SIG-M5 (cell line): ENCODE measurements at regions not wholly inside any gene's neighbourhood (a gene's known extent, or its start where the extent isn't known, plus 50 kb on each side); places are given as distances from the start of the nearest gene placed in this dataset.

Source experiments
- DNase-seq: peaks from one replicate; lab custom pipeline; 2025; lab: John Stamatoyannopoulos, UW

- DNase-seq, result no peak
Observed at GRCh38 chr14:98888281-98888680, 383.7 kb downstream of the BCL11B start.

- no peak for DNase-seq
Observed at GRCh38 chr14:98888927-98889835, 382.8 kb downstream of the BCL11B start.

GRCh38 chr14:98889836-98890185, 382.2 kb downstream of the BCL11B start:
- DNase-seq, result no peak

- DNase-seq, result no peak
Observed at GRCh38 chr14:98890556-98891340, 381.2 kb downstream of the BCL11B start.

DNA sequence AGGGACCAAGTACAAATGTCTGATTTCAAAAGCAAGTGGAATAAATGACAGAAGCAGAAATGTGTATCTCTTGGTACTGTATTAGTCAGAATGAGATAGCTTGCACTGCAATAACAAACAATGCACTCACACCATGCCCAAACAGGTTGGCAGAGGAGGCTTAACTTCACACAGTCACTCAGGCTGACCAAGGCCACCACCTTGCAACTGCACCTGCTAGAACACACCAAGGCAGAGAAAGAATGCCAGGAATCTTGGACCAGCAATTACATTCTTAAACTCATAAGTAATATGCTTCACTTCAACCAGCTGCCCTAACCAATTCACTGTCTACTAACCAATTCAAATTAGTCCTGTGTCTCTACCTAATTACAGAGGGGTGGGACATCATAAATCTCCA, 378.3 kb downstream of the BCL11B start:
- DNase-seq, result no peak

- no peak for DNase-seq
Observed at GRCh38 chr14:98894600-98894999, 377.4 kb downstream of the BCL11B start.

GRCh38 chr14:98896449-98896848, 375.5 kb downstream of the BCL11B start:
- DNase-seq, result no peak

GRCh38 chr14:98897605-98898309, 374.2 kb downstream of the BCL11B start:
- no peak for DNase-seq

- DNase-seq, result no peak
Observed at GRCh38 chr14:98899441-98899840, 372.6 kb downstream of the BCL11B start.

GRCh38 chr14:98900236-98900635, 371.8 kb downstream of the BCL11B start:
- DNase-seq, result no peak

GRCh38 chr14:98900798-98901197, 371.2 kb downstream of the BCL11B start:
- DNase-seq, result no peak

- no peak for DNase-seq
Observed at GRCh38 chr14:98901511-98902205, 370.3 kb downstream of the BCL11B start.

DNA sequence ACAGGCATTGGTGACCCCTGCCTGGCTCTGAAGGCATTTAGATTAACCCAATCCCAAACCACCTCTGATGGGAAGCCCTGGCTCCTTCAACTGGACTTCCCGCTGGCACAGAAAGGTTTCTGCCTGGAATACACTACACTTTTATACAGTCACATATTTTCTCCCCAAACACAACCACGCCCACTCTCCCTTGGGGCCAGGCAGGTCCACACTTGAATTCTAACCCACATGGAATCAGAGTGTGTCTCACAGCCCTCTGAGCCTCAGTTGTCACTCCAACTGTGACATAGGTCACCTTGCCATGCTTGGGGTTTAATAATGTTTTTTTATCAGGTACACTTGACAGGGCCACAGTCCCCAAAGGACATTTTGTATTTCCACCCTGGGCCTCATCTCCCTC, 368.6 kb downstream of the BCL11B start:
- no peak for DNase-seq

DNA sequence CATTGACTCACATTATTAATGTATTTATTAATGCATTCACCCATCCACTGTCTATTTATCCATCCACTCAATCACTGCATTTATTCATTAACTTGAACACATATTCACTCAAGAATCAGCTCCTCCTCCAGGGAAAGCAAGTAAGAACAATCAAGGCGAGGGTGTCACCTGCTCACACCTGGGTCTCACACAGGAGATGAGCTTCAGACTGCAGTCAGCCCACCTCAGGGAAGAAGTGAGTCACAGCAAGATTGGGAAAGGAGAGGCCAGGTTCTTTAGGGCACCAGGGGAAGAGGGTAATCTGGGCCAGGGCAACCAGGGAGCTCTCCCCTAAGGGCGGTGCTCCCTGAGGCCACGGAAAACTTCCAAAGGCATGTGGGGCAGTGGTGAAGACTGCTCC, 367.3 kb downstream of the BCL11B start:
- no peak for DNase-seq

DNA sequence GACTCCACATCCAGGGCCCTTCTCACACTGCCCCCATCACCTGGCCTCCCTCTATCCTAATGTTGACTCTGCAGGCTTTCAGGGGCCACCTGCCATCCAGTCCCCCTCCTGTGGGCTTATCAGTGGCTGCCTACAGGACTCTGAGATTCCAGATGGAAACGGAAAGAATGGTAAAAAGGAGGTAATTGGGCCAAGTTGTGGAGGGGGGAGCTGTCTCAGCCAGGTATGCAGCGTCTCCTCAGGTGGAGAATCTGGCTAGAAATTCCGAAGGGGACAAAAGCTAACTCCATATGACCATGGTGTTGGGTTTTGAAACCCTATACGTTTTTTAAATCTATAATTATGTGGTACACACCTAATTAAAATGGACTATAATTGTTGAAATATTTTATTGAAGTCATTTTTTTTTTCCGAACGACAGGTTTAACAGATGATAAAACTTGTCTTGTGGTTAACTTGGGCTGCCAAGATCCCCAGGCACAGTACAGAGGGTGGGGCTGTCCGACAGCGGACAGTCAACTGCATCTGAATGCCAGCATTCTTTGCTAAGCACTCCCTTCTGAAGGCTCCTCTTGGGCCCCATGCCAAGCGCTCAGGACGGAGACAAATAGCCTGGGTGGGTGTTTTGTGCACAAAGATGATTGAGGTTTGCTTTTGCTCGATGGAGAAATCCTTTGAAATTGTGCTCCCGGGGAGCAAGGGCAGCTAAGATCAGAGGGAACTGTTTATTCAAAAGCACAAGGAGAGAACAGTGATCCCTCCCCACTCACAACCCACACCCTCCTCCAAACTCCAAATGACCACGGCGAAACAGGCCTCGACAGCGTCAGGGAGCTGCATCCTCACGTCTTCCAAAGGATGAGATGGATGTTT, 365.6 kb downstream of the BCL11B start:
- no peak for DNase-seq

DNA sequence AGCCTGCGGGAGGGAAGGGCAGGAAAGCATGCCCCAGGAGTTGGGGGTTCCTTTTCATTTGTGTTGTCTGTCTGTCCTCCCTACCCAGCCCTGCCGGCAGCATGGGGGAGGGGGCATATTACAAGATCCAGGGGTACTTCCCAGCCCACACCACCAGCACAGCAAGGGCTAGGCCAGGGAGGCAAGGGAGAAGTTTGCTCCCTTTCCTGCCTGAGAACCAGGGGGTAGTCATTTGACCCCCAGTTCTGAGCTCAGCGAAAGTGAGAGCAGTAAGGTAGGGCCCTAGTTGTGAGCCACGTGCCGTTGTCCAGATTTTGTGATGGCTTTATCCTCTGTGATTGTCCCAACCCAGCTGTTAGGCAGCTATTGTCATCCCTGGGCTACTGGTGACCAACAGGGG, 364.7 kb downstream of the BCL11B start:
- no peak for DNase-seq

DNA sequence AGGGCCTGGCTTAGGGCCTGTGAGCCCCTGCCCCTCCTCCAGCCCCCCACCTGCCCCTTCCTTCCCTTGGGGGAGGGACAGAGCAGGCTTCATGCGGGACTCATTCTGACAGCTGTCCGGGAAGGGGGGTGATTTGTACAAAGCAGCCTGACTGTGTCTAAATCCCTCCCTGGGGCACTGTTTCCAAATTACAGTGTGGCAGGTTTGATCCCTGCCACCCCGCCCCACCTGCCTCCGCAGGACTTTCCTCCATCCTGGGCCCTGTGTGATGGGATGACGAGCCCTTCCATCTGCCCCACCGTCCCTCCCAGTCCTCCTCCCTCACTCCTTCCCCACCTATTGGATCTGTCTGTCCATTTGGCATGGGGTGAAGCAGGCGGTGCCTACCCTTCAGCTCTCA, 363.9 kb downstream of the BCL11B start:
- DNase-seq, result no peak

DNA sequence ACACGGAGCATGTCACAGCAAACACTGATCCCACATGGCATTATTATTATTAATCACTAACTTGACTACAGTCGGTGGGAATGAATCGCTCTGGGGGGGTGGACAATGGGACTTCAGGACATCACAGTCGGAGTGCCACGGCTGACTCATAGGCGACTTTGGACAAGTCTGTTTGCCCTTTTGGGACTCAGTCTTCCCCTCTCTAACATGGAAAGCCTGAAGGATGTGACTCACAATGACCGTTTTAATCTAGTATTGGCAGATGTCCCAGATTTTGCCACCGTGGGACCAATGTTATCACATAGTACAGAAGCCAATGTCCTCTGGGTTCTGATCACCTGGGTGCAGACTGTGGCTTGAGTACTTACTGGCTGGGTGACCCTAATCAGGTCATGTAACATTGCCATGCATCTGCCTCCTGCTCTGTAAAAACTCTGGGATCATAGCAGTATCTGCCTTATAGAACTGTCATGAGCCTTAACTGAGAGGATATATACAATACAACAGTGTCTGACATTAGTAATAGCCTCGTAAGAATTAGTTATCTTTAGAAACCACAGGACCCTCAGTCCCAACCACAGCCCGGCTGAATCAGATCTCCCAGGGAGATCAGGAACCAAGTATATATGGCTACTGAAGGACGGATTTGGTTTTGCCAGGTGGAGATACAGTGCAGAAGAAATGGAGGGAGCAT, 362.6 kb downstream of the BCL11B start:
- no peak for DNase-seq

DNA sequence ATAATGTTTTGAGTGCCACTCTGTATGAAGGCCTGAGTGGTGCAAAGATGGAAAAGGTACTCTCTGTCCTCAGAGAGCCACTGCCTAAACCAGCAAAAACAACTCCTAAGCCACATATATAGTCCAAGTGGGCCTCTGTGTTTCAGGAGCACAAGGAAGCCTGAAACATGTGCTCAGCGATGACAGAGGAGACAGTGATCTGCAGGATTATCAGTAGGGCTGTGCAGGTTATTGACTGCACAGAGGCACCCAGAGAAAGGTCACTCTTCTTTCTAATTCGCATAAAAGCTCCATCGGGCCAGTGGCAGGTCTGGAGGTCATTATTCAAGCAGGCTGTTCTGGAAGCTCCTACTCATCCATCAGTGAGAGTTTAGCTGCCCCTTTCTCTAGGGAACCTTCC, 361.9 kb downstream of the BCL11B start:
- DNase-seq, result no peak

GRCh38 chr14:98912655-98913054, 359.3 kb downstream of the BCL11B start:
- DNase-seq, result no peak
